Activated CD4-positive, alpha-beta T cell treated with anti-CD3 and anti-CD28 coated beads for 36 hours (primary cell): ENCODE measurements at regions not wholly inside any gene's neighbourhood (a gene's known extent, or its start where the extent isn't known, plus 50 kb on each side); places are given as distances from the start of the nearest gene placed in this dataset.

Experiments used
- ATAC-seq: fragments of 200-7000 bp; cut with Tn5 transposase; one replicate; pipeline ENCODE4 v1.10.0; 2021; ENCODE audit warnings: mild to moderate bottlenecking, moderate library complexity
- CTCF ChIA-PET: fragments of 350-600 bp; sonication (Branson Sonifier 250); formaldehyde crosslinking; loops from one replicate; lab custom pipeline; 2021; ENCODE audit warnings: antibody characterized with exemption; lab: Charles Lee
- POLR2A ChIA-PET: fragments of 350-600 bp; sonication (Branson Sonifier 250); formaldehyde crosslinking; loops from one replicate; lab custom pipeline; 2021; ENCODE audit warnings: antibody characterized with exemption, inconsistent platforms; lab: Charles Lee
- DNase-seq: peaks from one replicate; pipeline ENCODE4 v3.0.0-alpha.2; 2020
- H3K27ac Mint-ChIP-seq: one replicate; pipeline ENCODE4 v1.8.0; 2021; ENCODE audit warnings: mixed read lengths
- H3K27me3 Mint-ChIP-seq: one replicate; pipeline ENCODE4 v1.8.0; 2021; ENCODE audit warnings: mixed read lengths
- H3K36me3 Mint-ChIP-seq: one replicate; pipeline ENCODE4 v1.8.0; 2021; ENCODE audit warnings: low read depth, mixed read lengths
- H3K4me1 Mint-ChIP-seq: one replicate; pipeline ENCODE4 v1.8.0; 2021; ENCODE audit warnings: mixed read lengths
- H3K4me3 Mint-ChIP-seq: one replicate; pipeline ENCODE4 v1.8.0; 2021; ENCODE audit warnings: mild to moderate bottlenecking, moderate library complexity, mixed read lengths
- H3K9me3 Mint-ChIP-seq: one replicate; pipeline ENCODE4 v1.8.0; 2021; ENCODE audit warnings: low read depth, mixed read lengths
- intact Hi-C, 2 experiments: fragments of 100-400 bp; cut with DNase I in 1 of 2; cut with micrococcal nuclease in 1 of 2; formaldehyde crosslinking; loops; one replicate each; pipeline versions ENCODE4 v1.14.2 to v1.15.1; 2022 to 2024; cut with DNase I, micrococcal nuclease

GRCh38 chr21:27190601-27191000 is 223.7 kb upstream of the ADAMTS5 start:
- CTCF ChIA-PET, result no interaction called here
- intact Hi-C loops, result no loop called here
- Mint-ChIP-seq H3K27me3 (no peaks in the 10 kb centered on the region), H3K36me3 (no peaks in the 10 kb centered on the region), H3K27ac (no peak overlapping the region), H3K4me3 (no peak overlapping the region), H3K4me1 (no peaks in the 10 kb centered on the region), H3K9me3 (no peaks in the 10 kb centered on the region)
- ATAC-seq (no peak), DNase-seq (no peak)
- POLR2A ChIA-PET, result no interaction called here

- no peak overlapping the region for H3K27ac Mint-ChIP-seq
- ATAC-seq, result no peak
- no peaks in the 10 kb centered on the region for H3K9me3 Mint-ChIP-seq
- no peak overlapping the region for H3K4me3 Mint-ChIP-seq
- no peaks in the 10 kb centered on the region for H3K27me3 Mint-ChIP-seq
- H3K4me1 Mint-ChIP-seq, result no peaks in the 10 kb centered on the region
- ChIA-PET POLR2A (no interaction called here), CTCF (no interaction called here)
- no peaks in the 10 kb centered on the region for H3K36me3 Mint-ChIP-seq
- intact Hi-C loops, result no loop called here
- no peak for DNase-seq
Measured at GRCh38 chr21:27189870-27190269, 223.0 kb upstream of the ADAMTS5 start.

DNA sequence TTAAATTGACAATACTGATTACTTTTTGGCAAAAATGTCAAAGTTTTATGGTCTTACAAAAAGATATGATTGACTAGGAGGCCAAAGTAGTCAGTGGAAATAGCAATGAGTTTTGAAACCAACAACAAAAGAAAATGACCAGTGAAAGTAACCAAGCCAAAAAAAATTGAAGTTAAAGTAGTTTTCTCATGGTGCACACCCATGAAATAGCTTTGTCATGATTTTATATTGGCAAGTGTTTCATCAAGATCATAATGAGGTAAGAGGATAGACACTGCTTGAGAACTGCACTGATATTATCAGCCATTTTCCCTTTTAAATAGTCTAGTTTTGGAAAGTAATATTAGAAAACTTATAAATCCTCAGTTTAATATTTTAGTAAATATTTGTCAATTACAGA is 206.2 kb upstream of the ADAMTS5 start:
- Mint-ChIP-seq H3K27me3 (no peaks in the 10 kb centered on the region), H3K4me3 (no peak overlapping the region), H3K36me3 (no peaks in the 10 kb centered on the region), H3K9me3 (peaks cover 4% of the 10 kb centered on the region), H3K4me1 (no peaks in the 10 kb centered on the region), H3K27ac (no peak overlapping the region)
- DNase-seq, result no peak
- CTCF ChIA-PET, result no interaction called here
- ATAC-seq, result no peak
- POLR2A ChIA-PET, result no interaction called here
- intact Hi-C loops, result no loop called here

DNA sequence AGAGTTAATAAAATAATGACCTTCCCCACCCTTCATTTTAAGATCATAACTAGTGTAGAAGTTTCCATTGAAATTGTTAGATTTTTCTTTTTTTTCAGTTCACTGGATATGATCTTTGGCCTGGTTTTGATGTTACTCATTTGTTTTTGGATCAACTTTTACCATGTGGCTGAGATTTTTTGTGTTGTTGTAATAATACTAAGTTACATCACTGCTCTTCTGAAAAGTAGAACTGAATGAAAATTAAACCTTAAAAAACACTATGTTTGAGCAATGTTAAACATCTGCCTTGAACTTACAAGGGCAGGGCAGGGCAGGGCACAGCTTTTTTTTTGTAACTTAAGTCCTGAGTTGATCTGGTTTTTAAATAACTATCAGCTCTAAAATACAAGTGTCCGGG is 204.8 kb upstream of the ADAMTS5 start:
- DNase-seq (no peak), ATAC-seq (no peak)
- no peak overlapping the region for H3K4me3 Mint-ChIP-seq
- no peak overlapping the region for H3K27ac Mint-ChIP-seq
- H3K4me1 Mint-ChIP-seq, result no peaks in the 10 kb centered on the region
- intact Hi-C loops, result no loop called here
- H3K9me3 Mint-ChIP-seq, result peaks cover 4% of the 10 kb centered on the region
- CTCF ChIA-PET, result no interaction called here
- H3K27me3 Mint-ChIP-seq, result no peaks in the 10 kb centered on the region
- no peaks in the 10 kb centered on the region for H3K36me3 Mint-ChIP-seq
- POLR2A ChIA-PET, result no interaction called here

GRCh38 chr21:27168084-27168483 is 201.2 kb upstream of the ADAMTS5 start:
- Mint-ChIP-seq H3K4me3 (no peak overlapping the region), H3K27ac (no peak overlapping the region), H3K9me3 (peaks cover 6% of the 10 kb centered on the region), H3K27me3 (no peaks in the 10 kb centered on the region), H3K4me1 (no peaks in the 10 kb centered on the region), H3K36me3 (no peaks in the 10 kb centered on the region)
- no peak for DNase-seq
- ATAC-seq, result no peak
- ChIA-PET CTCF (no interaction called here), POLR2A (no interaction called here)
- intact Hi-C loops, result no loop called here

DNA sequence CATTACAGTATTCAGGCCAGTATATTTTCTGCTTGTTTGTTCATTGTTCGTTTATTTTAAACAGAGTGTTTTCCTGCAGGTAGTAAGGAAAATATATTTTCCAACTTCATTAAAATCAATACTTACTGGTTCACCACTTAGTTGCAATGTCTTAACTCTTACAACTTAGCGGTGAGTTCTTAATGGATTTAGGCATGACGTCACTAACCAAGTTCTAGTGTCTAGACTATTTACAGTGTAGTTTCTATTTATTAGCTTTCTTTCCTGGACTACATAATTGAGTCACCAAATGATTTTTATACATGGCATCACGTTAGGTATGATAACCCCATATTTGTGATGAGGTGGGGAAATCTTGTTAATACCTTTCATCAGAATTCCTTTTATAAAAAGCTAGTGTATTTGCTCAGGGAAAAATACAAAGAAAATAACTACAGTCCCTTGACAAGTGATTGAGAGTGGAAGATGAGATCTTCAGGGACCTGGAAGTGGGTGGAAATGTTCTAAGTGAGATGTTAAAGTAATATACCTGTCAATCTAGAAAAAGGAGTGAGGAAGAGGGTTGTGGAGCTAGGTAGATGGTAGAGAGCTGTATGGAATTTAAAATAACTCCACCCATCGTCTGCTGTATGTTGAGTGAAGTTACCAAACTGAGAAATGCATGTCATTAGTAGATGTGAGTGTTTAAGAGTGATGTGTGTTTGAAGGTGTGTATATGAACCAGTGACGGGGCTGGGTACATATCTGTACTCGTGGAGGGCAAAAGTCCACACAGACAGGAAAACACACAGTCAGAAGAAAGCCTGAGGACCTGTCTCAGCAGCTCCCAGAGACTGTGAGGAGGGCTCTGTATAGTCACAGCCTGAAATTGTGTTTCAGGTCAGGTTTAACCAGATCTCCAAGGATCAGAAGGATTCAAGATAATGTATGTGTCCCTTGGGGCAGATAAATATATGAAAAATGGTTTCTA is 197.6 kb upstream of the ADAMTS5 start:
- CTCF ChIA-PET, result no interaction called here
- peaks cover 2% of the 10 kb centered on the region for H3K9me3 Mint-ChIP-seq
- POLR2A ChIA-PET, result no interaction called here
- DNase-seq (no peak), ATAC-seq (no peak)
- H3K36me3 Mint-ChIP-seq, result no peaks in the 10 kb centered on the region
- no peak overlapping the region for H3K4me3 Mint-ChIP-seq
- intact Hi-C loops, result no loop called here
- no peaks in the 10 kb centered on the region for H3K27me3 Mint-ChIP-seq
- H3K27ac Mint-ChIP-seq, result no peak overlapping the region
- no peaks in the 10 kb centered on the region for H3K4me1 Mint-ChIP-seq

DNA sequence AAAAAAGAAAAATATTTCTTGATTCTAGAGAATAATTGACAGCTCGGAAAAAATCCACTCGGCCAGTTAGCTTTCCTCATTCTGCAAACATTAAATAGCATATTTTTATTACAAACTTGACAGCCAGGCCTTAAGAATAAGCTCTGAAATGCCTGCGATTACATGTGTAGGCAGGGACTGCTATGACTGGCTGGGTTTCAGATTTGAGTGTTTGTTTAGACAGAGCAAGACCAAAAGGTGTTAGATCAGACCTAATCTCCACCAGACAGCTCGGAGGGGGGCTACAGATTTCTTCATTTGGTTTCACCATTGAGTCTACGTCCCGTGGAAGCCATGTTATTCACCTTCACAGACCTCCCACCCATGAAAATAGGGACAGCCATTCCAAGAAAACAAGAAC is 192.1 kb upstream of the ADAMTS5 start:
- intact Hi-C loops, result no loop called here
- CTCF ChIA-PET, result no interaction called here

GRCh38 chr21:27157097-27157496 is 190.2 kb upstream of the ADAMTS5 start:
- ChIA-PET POLR2A (no interaction called here), CTCF (interaction anchor here (0.6 kb wide), 1 partner anchor 14 kb away, joined by 3 read pairs; no protein-coding TSS in a partner anchor)
- no peaks in the 10 kb centered on the region for H3K4me1 Mint-ChIP-seq
- no peaks in the 10 kb centered on the region for H3K27me3 Mint-ChIP-seq
- DNase-seq, result no peak
- H3K36me3 Mint-ChIP-seq, result no peaks in the 10 kb centered on the region
- H3K27ac Mint-ChIP-seq, result no peak overlapping the region
- peaks cover 3% of the 10 kb centered on the region for H3K9me3 Mint-ChIP-seq
- ATAC-seq, result no peak
- intact Hi-C loops, result no loop called here
- H3K4me3 Mint-ChIP-seq, result no peak overlapping the region

More for the DNA sequence above, 192.1 kb upstream of the ADAMTS5 start:
- no peaks in the 10 kb centered on the region for H3K4me1 Mint-ChIP-seq
- no peaks in the 10 kb centered on the region for H3K36me3 Mint-ChIP-seq
- H3K27me3 Mint-ChIP-seq, result no peaks in the 10 kb centered on the region
- peaks cover 5% of the 10 kb centered on the region for H3K9me3 Mint-ChIP-seq
- ATAC-seq (no peak), DNase-seq (no peak)
- no peak overlapping the region for H3K27ac Mint-ChIP-seq
- POLR2A ChIA-PET, result no interaction called here
- H3K4me3 Mint-ChIP-seq, result no peak overlapping the region

DNA sequence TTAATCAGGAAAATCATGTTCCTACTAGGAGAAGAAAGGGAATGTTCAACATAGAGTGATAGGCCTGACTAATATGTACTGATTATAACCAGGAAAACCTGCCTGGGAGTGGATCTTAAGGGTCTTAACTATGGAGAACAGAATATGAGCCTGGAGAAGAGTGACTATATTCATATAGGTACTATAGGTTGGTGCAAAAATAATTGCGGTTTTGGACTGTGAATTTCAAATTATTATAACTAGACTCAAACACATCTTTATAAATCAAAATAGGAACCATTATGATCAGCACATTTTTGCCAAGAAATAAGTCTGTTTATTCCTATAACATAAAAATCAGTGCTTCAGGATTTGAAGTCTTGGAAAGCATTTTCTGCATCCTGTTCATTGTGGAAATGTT is 189.8 kb upstream of the ADAMTS5 start:
- no peak overlapping the region for H3K27ac Mint-ChIP-seq
- no peak overlapping the region for H3K4me3 Mint-ChIP-seq
- no peaks in the 10 kb centered on the region for H3K27me3 Mint-ChIP-seq
- H3K9me3 Mint-ChIP-seq, result peaks cover 3% of the 10 kb centered on the region
- CTCF ChIA-PET, result no interaction called here
- no peaks in the 10 kb centered on the region for H3K4me1 Mint-ChIP-seq
- DNase-seq (no peak), ATAC-seq (no peak)
- intact Hi-C loops, result no loop called here
- POLR2A ChIA-PET, result no interaction called here
- no peaks in the 10 kb centered on the region for H3K36me3 Mint-ChIP-seq

- Mint-ChIP-seq H3K36me3 (no peaks in the 10 kb centered on the region), H3K4me1 (no peaks in the 10 kb centered on the region), H3K27me3 (no peaks in the 10 kb centered on the region), H3K9me3 (peaks cover 3% of the 10 kb centered on the region), H3K4me3 (no peak overlapping the region), H3K27ac (no peak overlapping the region)
- intact Hi-C loops, result no loop called here
- ChIA-PET POLR2A (no interaction called here), CTCF (no interaction called here)
- no peak for DNase-seq
- no peak for ATAC-seq
Measured at GRCh38 chr21:27155130-27155500, 188.2 kb upstream of the ADAMTS5 start.

DNA sequence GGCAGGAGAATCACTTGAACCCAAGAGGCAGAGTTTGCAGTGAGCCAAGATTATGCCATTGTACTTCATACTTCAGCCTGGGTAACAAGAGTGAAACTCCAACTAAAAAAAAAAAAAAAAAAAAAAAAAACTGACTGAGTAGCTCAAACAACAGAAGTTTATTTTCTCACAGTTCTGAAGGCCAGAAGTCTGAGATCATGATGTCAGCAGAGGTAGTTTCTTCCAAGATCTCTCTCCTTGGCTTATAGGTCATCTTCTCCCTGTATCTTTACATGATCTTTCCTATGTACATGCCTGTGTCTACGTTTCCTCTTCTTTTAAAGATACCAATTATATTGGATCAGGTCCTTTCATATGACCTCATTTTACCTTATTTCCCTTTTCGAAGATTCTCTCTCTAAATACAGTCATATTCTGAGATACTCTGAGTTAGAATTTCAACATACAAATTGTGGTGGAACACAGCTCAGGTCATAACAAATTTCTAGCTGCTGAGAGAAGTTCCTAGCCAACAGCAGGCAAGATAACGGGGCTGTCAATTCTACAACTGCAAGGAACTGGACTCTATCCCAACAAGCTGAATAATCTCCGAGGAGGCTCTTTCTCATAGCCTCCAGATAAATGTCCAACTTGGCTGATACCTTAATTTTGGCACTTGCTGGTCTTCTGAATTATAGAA is 187.7 kb upstream of the ADAMTS5 start:
- H3K9me3 Mint-ChIP-seq, result peaks cover 3% of the 10 kb centered on the region
- no peak overlapping the region for H3K4me3 Mint-ChIP-seq
- no peaks in the 10 kb centered on the region for H3K36me3 Mint-ChIP-seq
- ChIA-PET POLR2A (no interaction called here), CTCF (no interaction called here)
- DNase-seq, result no peak
- H3K27me3 Mint-ChIP-seq, result no peaks in the 10 kb centered on the region
- intact Hi-C loops, result no loop called here
- H3K4me1 Mint-ChIP-seq, result no peaks in the 10 kb centered on the region
- no peak for ATAC-seq
- no peak overlapping the region for H3K27ac Mint-ChIP-seq

DNA sequence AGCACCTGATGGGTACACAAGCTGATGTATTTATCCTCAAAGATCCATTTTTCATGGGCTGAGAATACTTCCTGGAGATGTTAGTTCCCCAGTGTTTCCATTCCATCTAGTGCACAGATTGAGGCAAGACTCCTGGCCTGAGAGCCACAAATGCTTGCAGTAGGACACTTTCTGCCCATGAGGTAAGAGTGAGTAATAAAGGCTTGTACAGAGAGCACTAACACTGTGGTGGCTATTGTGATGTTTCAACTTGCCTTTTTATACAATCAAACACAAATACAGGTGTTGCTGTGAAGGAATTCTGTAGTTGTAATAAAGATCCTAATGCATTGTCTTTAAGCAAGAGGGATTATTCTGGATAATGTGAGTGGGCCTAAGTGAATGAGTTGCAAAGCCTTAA is 186.1 kb upstream of the ADAMTS5 start:
- Mint-ChIP-seq H3K9me3 (peaks cover 8% of the 10 kb centered on the region), H3K27ac (no peak overlapping the region), H3K27me3 (no peaks in the 10 kb centered on the region), H3K36me3 (no peaks in the 10 kb centered on the region), H3K4me3 (no peak overlapping the region), H3K4me1 (no peaks in the 10 kb centered on the region)
- intact Hi-C loops, result no loop called here
- DNase-seq (no peak), ATAC-seq (no peak)
- POLR2A ChIA-PET, result no interaction called here
- CTCF ChIA-PET, result no interaction called here
